ENCODE measurements at regions not wholly inside any gene's neighbourhood (a gene's known extent, or its start where the extent isn't known, plus 50 kb on each side); places are given as distances from the start of the nearest gene placed in this dataset.

- DNase-seq (ENCODE audit: low read depth, low spot score) = peak; percentile 25
- in situ Hi-C loops (cut with HindIII; ENCODE audit: low sequenced_read_pairs) = no loop called here
- no peak overlapping the region for H3K4me3 ChIP-seq (ENCODE audit: low read depth, low read length)
- TF ChIP-seq CTCF (IDR thresholded peaks at IDR 0.05; ENCODE audit: low read depth, low read length) = peak; percentile 77
Measured at GRCh38 chr1:111032295-111032897, 68.7 kb upstream of the LRIF1 start.

DNA sequence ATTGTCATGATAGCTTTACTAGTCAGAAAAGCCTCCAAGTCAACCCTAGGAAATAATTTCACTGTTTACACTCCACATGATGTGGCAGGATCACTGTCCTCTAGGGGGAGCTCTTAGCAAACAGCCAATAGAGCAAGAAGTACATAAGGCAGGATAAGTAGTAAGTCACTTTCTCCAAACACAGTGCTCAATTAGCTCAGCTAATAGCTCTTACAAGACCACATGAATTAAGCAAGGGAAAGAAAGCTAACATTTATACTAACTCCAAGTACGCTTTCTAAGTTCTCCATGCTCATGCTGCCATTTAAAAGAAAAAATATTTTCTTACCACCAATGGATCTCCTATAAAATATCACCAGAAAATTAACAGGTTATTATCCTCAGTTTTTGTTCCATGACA lies 66.9 kb upstream of the LRIF1 start:
- in situ Hi-C loops (cut with HindIII; ENCODE audit: low sequenced_read_pairs) = no loop called here
- TF ChIP-seq CTCF (IDR thresholded peaks at IDR 0.05; ENCODE audit: low read depth, low read length) = peak; percentile 83
- no peak overlapping the region for H3K4me3 ChIP-seq (ENCODE audit: low read depth, low read length)
- peak; percentile 51 for DNase-seq (ENCODE audit: low read depth, low spot score)

DNA sequence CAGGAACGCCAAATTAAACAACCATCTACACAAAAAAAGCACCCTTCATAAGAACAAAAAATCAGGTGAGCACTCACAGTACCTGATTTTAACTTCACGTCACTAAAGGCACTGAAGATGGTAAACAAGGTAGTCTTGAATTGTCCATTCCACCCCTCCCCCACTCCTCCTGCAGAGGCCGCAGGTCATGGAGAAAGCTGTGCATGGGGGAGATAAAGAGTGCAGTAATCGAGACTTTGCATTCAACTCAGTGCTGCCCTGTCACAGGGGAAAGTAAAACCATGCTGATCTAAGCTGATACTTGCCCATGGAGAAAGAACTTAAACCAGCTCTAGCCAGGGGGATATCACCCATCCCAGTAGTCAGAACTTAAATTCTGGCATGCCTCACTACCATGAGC lies 61.4 kb upstream of the LRIF1 start:
- no peak overlapping the region for H3K4me3 ChIP-seq (ENCODE audit: low read depth, low read length)
- in situ Hi-C loops (cut with HindIII; ENCODE audit: low sequenced_read_pairs) = no loop called here
- TF ChIP-seq CTCF (IDR thresholded peaks at IDR 0.05; ENCODE audit: low read depth, low read length) = no peak
- no peak for DNase-seq (ENCODE audit: low read depth, low spot score)

DNA sequence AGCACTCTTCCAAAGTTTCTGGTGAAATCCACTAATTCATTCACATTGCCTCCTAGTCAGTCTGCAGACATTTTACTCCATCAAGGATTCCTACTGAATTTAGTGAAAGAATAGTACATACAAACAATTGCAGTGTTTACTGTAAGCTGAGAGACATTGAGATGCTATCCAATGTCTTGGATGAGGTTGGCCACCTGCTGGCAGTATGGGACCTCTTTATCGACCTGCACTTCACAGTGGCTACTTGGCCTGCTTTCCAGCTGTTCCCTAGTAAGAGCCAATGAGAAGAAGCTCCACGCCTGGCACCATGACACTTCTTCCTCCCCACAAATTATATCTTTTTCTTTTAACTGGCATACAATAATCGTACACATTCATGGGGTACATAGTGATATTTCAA lies 51.5 kb upstream of the LRIF1 start:
- in situ Hi-C loops (cut with HindIII; ENCODE audit: low sequenced_read_pairs) = no loop called here
- DNase-seq (ENCODE audit: low read depth, low spot score) = no peak
- H3K4me3 ChIP-seq (ENCODE audit: low read depth, low read length) = no peak overlapping the region
- no peak for TF ChIP-seq CTCF (IDR thresholded peaks at IDR 0.05; ENCODE audit: low read depth, low read length)

All from astrocyte of the spinal cord (primary cell).